DOHH2 (cell line): ENCODE measurements at regions not wholly inside any gene's neighbourhood (a gene's known extent, or its start where the extent isn't known, plus 50 kb on each side); places are given as distances from the start of the nearest gene placed in this dataset.

Experiments used
- H3F3A ChIP-seq: fragments of 200-600 bp; sonication (generic), shearing (Covaris generic); 2 replicates; pipeline ENCODE4 v1.6.0; 2016; ENCODE audit warnings: antibody characterized with exemption, mild to moderate bottlenecking; ENCODE audit not compliant: control insufficient read depth, insufficient read depth
- H3K27ac ChIP-seq: fragments of 200-600 bp; sonication (generic); 2 replicates; pipeline ENCODE4 v1.5.1; 2014; ENCODE audit warnings: low read depth, mild to moderate bottlenecking, low read length, moderate library complexity
- H3K27me3 ChIP-seq: fragments of 200-600 bp; sonication (generic); 2 replicates; pipeline ENCODE4 v1.6.1; 2014; ENCODE audit warnings: mild to moderate bottlenecking, low read length, mixed read lengths; ENCODE audit not compliant: control insufficient read depth
- H3K36me3 ChIP-seq: fragments of 200-600 bp; sonication (generic); 2 replicates; pipeline ENCODE4 v1.6.1; 2014; ENCODE audit warnings: mild to moderate bottlenecking, low read length, moderate library complexity, mixed read lengths; ENCODE audit not compliant: control insufficient read depth
- H3K4me1 ChIP-seq: fragments of 200-600 bp; sonication (generic); 2 replicates; pipeline ENCODE4 v1.6.1; 2014; ENCODE audit warnings: mild to moderate bottlenecking, low read length, mixed read lengths; ENCODE audit not compliant: control insufficient read depth
- H3K4me2 ChIP-seq: fragments of 200-600 bp; sonication (generic); 2 replicates; pipeline ENCODE4 v1.6.0; 2014; ENCODE audit warnings: mild to moderate bottlenecking, low read length, moderate library complexity
- H3K4me3 ChIP-seq: fragments of 200-600 bp; sonication (generic); 2 replicates; pipeline ENCODE4 v1.5.1; 2014; ENCODE audit warnings: mild to moderate bottlenecking, low read length, mixed read lengths
- H3K79me2 ChIP-seq: fragments of 200-600 bp; sonication (generic); 2 replicates; pipeline ENCODE4 v1.6.1; 2014; ENCODE audit warnings: mild to moderate bottlenecking, low read length, mixed read lengths; ENCODE audit not compliant: control insufficient read depth
- H3K9me2 ChIP-seq: fragments of 200-600 bp; sonication (generic); replicated peaks from 2 replicates; pipeline ENCODE4 v1.6.1; 2014; ENCODE audit warnings: mild to moderate bottlenecking, low read length, mixed read lengths; ENCODE audit not compliant: control insufficient read depth
- H3K9me3 ChIP-seq: fragments of 200-600 bp; sonication (generic); 2 replicates; pipeline ENCODE4 v1.6.1; 2014; ENCODE audit warnings: antibody characterized with exemption, low read length, mixed read lengths; ENCODE audit not compliant: control insufficient read depth, insufficient read depth
- H4K20me1 ChIP-seq: fragments of 200-600 bp; sonication (generic); 2 replicates; pipeline ENCODE4 v1.6.0; 2014; ENCODE audit warnings: low read depth, mild to moderate bottlenecking, antibody characterized with exemption, low read length, moderate library complexity; ENCODE audit not compliant: control insufficient read depth, insufficient read depth
- CTCF ChIP-seq: fragments of 200-600 bp; sonication (generic); IDR thresholded peaks from one replicate; pipeline ENCODE4 v1.5.1; 2014; ENCODE audit warnings: antibody characterized with exemption, mild to moderate bottlenecking, low read depth, low read length; ENCODE audit not compliant: poor library complexity, severe bottlenecking
- EZH2phosphoT487 ChIP-seq: fragments of 200-600 bp; sonication (generic); IDR thresholded peaks from 2 replicates; pipeline ENCODE4 v1.6.1; 2017; ENCODE audit warnings: borderline replicate concordance, mild to moderate bottlenecking, antibody characterized with exemption, low read length, moderate library complexity, mixed read lengths

- Histone ChIP-seq H3K9me2 (no peaks in the 10 kb centered on the region), H3K4me1 (no peaks in the 10 kb centered on the region), H4K20me1 (no peaks in the 10 kb centered on the region), H3F3A (no peaks in the 10 kb centered on the region), H3K4me3 (no peak overlapping the region), H3K36me3 (no peaks in the 10 kb centered on the region), H3K9me3 (no peaks in the 10 kb centered on the region), H3K27ac (no peak overlapping the region), H3K27me3 (no peaks in the 10 kb centered on the region), H3K79me2 (no peaks in the 10 kb centered on the region), H3K4me2 (no peak overlapping the region)
- TF ChIP-seq EZH2phosphoT487 = no peak
- no peak for TF ChIP-seq CTCF
Measured at GRCh38 chr1:88124614-88125013, 559.5 kb upstream of the PKN2 start.

- Histone ChIP-seq H3K27me3 (no peaks in the 10 kb centered on the region), H3K36me3 (no peaks in the 10 kb centered on the region), H3K9me2 (no peaks in the 10 kb centered on the region), H4K20me1 (no peaks in the 10 kb centered on the region), H3K4me2 (no peak overlapping the region), H3K27ac (no peak overlapping the region), H3K4me1 (no peaks in the 10 kb centered on the region), H3K79me2 (no peaks in the 10 kb centered on the region), H3K4me3 (no peak overlapping the region), H3K9me3 (peaks cover 2% of the 10 kb centered on the region; the same call in 1 of the 2 replicates), H3F3A (no peaks in the 10 kb centered on the region)
- TF ChIP-seq CTCF = no peak
- TF ChIP-seq EZH2phosphoT487 = no peak
Measured at GRCh38 chr1:88126467-88126866, 557.6 kb upstream of the PKN2 start.

- no peak overlapping the region for H3K27ac ChIP-seq
- H3K79me2 ChIP-seq = no peaks in the 10 kb centered on the region
- no peaks in the 10 kb centered on the region for H3K36me3 ChIP-seq
- no peaks in the 10 kb centered on the region for H3K9me2 ChIP-seq
- no peaks in the 10 kb centered on the region for H3K27me3 ChIP-seq
- no peaks in the 10 kb centered on the region for H3F3A ChIP-seq
- H3K9me3 ChIP-seq = peaks cover 4% of the 10 kb centered on the region; the same call in 1 of the 2 replicates
- TF ChIP-seq CTCF (no peak), EZH2phosphoT487 (no peak)
- no peak overlapping the region for H3K4me3 ChIP-seq
- H4K20me1 ChIP-seq = no peaks in the 10 kb centered on the region
- no peaks in the 10 kb centered on the region for H3K4me1 ChIP-seq
- no peak overlapping the region for H3K4me2 ChIP-seq
Measured at GRCh38 chr1:88133991-88134390, 550.1 kb upstream of the PKN2 start.
